Uterus (tissue), 3 donors: ENCODE measurements at regions not wholly inside any gene's neighbourhood (a gene's known extent, or its start where the extent isn't known, plus 50 kb on each side); places are given as distances from the start of the nearest gene placed in this dataset.

ENCODE experiments used
- DNase-seq, 2 donors: peaks; one replicate each; pipeline ENCODE4 v3.0.0-alpha.2; 2019 to 2020
- H3K27ac ChIP-seq, 2 donors: fragments of 200-600 bp; sonication (generic); 1 replicate in 1 of 2; 2 replicates in 1 of 2; pipeline ENCODE4 v1.5.1; 2016 to 2018
- H3K27me3 ChIP-seq, 2 donors: fragments of 200-600 bp; sonication (generic); one replicate each; pipeline ENCODE4 v1.5.1; 2018 to 2019; ENCODE audit warnings: control low read depth in 1 of 2
- H3K36me3 ChIP-seq, 2 donors: fragments of 200-600 bp; sonication (generic); one replicate each; pipeline ENCODE4 v1.5.1; 2019; ENCODE audit warnings: control low read depth in 1 of 2
- H3K4me1 ChIP-seq, 2 donors: fragments of 200-600 bp; sonication (generic); one replicate each; pipeline ENCODE4 v1.5.1; 2018 to 2019; ENCODE audit warnings: control low read depth in 1 of 2
- H3K4me3 ChIP-seq, 2 donors: fragments of 200-600 bp; sonication (generic); 1 replicate in 1 of 2; 2 replicates in 1 of 2; pipeline ENCODE4 v1.5.1; 2018 to 2019; ENCODE audit warnings: mild to moderate bottlenecking in 1 of 2
- H3K9me3 ChIP-seq, 2 donors: fragments of 200-600 bp; sonication (generic); one replicate each; pipeline ENCODE4 v1.5.1; 2019; ENCODE audit warnings: control low read depth in 1 of 2
- POLR2A ChIP-seq, 2 donors: fragments of 450-650 bp; IDR thresholded peaks; one replicate each; pipeline ENCODE4 v1.6.1; 2016; ENCODE audit warnings: antibody characterized with exemption in 2 of 2, mild to moderate bottlenecking in 1 of 2, moderate library complexity in 1 of 2
- intact Hi-C: fragments of 100-400 bp; cut with DNase I; formaldehyde crosslinking; loops from one replicate; pipeline ENCODE4 v1.15.1; 2023; ENCODE audit warnings: low total_unique reads
- TF ChIP-seq, protein P1 (sequence below), 4 experiments: fragments of 200-600 bp in 2 of 4; fragments of 450-650 bp in 2 of 4; sonication (generic) in 2 of 4; IDR thresholded peaks; one replicate each; pipeline ENCODE4 v1.5.1; 2016 to 2019; ENCODE audit warnings: antibody characterized with exemption in 4 of 4, mild to moderate bottlenecking in 2 of 4, moderate library complexity in 1 of 4
- donor health status: DM: yes; HTN: yes; CAD: no.

- no peak overlapping the region for H3K4me3 ChIP-seq
- no peaks in the 10 kb centered on the region for H3K27me3 ChIP-seq
- TF ChIP-seq POLR2A (IDR thresholded peaks at IDR 0.05): no peak
- TF ChIP-seq, protein P1, sequence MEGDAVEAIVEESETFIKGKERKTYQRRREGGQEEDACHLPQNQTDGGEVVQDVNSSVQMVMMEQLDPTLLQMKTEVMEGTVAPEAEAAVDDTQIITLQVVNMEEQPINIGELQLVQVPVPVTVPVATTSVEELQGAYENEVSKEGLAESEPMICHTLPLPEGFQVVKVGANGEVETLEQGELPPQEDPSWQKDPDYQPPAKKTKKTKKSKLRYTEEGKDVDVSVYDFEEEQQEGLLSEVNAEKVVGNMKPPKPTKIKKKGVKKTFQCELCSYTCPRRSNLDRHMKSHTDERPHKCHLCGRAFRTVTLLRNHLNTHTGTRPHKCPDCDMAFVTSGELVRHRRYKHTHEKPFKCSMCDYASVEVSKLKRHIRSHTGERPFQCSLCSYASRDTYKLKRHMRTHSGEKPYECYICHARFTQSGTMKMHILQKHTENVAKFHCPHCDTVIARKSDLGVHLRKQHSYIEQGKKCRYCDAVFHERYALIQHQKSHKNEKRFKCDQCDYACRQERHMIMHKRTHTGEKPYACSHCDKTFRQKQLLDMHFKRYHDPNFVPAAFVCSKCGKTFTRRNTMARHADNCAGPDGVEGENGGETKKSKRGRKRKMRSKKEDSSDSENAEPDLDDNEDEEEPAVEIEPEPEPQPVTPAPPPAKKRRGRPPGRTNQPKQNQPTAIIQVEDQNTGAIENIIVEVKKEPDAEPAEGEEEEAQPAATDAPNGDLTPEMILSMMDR (IDR thresholded peaks at IDR 0.05): no peak
- H3K27ac ChIP-seq: no peak overlapping the region
- no peaks in the 10 kb centered on the region for H3K4me1 ChIP-seq
- no peaks in the 10 kb centered on the region for H3K9me3 ChIP-seq
- DNase-seq: no peak
- intact Hi-C loops: no loop called here
- no peaks in the 10 kb centered on the region for H3K36me3 ChIP-seq
Measured at GRCh38 chr1:115473986-115474565, 136.0 kb upstream of the NGF start.

GRCh38 chr1:115469703-115470476 lies 131.8 kb upstream of the NGF start:
- Histone ChIP-seq H3K27ac (no peak overlapping the region), H3K4me3 (no peak overlapping the region), H3K27me3 (no peaks in the 10 kb centered on the region), H3K4me1 (no peaks in the 10 kb centered on the region), H3K36me3 (no peaks in the 10 kb centered on the region), H3K9me3 (no peaks in the 10 kb centered on the region)
- TF ChIP-seq POLR2A (IDR thresholded peaks at IDR 0.05): no peak
- TF ChIP-seq, protein P1 (IDR thresholded peaks at IDR 0.05): peak; percentile 68 to 79 (median 75)
- DNase-seq: peak; percentile 38 to 47
- intact Hi-C loops: loop anchor here (10.0 kb wide), 1 partner anchor 325 kb away; no protein-coding TSS in a partner anchor

GRCh38 chr1:115467790-115468189 lies 129.7 kb upstream of the NGF start:
- no peak overlapping the region for H3K27ac ChIP-seq
- H3K36me3 ChIP-seq: no peaks in the 10 kb centered on the region
- DNase-seq: no peak
- intact Hi-C loops: loop anchor here (10.0 kb wide), 1 partner anchor 323 kb away; no protein-coding TSS in a partner anchor
- H3K27me3 ChIP-seq: no peaks in the 10 kb centered on the region
- no peaks in the 10 kb centered on the region for H3K9me3 ChIP-seq
- H3K4me1 ChIP-seq: no peaks in the 10 kb centered on the region
- TF ChIP-seq POLR2A (IDR thresholded peaks at IDR 0.05): no peak
- no peak overlapping the region for H3K4me3 ChIP-seq

GRCh38 chr1:115467196-115467595 lies 129.1 kb upstream of the NGF start:
- Histone ChIP-seq H3K4me3 (no peak overlapping the region), H3K27ac (no peak overlapping the region), H3K4me1 (no peaks in the 10 kb centered on the region), H3K27me3 (no peaks in the 10 kb centered on the region), H3K9me3 (no peaks in the 10 kb centered on the region), H3K36me3 (no peaks in the 10 kb centered on the region)
- intact Hi-C loops: loop anchor here (10.0 kb wide), 1 partner anchor 322 kb away; no protein-coding TSS in a partner anchor
- no peak for DNase-seq
- TF ChIP-seq, protein P1 (IDR thresholded peaks at IDR 0.05): no peak
- TF ChIP-seq POLR2A (IDR thresholded peaks at IDR 0.05): no peak

DNA sequence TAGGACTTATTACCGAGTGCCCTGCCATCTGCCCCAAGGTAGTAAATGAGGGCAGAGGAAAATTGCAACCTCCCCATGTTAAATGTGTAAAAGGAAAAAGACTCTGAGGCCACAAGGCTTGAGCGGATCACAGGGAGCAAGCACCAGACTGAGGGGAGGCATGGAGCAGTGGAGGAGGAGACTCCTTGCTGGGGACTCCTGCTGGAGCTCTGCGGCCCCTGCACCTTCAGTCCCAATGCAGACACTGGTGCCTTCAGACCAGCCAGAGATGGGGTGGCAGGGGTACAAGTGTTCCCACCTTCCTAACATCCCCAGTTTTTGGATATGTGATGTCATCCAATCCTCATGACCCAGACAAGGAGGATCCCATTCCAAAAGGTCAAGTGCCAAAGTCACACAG lies 128.4 kb upstream of the NGF start:
- H3K36me3 ChIP-seq: no peaks in the 10 kb centered on the region
- no peak overlapping the region for H3K27ac ChIP-seq
- DNase-seq: no peak
- no peak overlapping the region for H3K4me3 ChIP-seq
- no peak for TF ChIP-seq POLR2A (IDR thresholded peaks at IDR 0.05)
- TF ChIP-seq, protein P1 (IDR thresholded peaks at IDR 0.05): no peak
- H3K4me1 ChIP-seq: no peaks in the 10 kb centered on the region
- no peaks in the 10 kb centered on the region for H3K9me3 ChIP-seq
- intact Hi-C loops: loop anchor here (10.0 kb wide), 1 partner anchor 322 kb away; no protein-coding TSS in a partner anchor
- H3K27me3 ChIP-seq: no peaks in the 10 kb centered on the region
